ENCODE measurements at regions not wholly inside any gene's neighbourhood (a gene's known extent, or its start where the extent isn't known, plus 50 kb on each side); places are given as distances from the start of the nearest gene placed in this dataset.

DNA sequence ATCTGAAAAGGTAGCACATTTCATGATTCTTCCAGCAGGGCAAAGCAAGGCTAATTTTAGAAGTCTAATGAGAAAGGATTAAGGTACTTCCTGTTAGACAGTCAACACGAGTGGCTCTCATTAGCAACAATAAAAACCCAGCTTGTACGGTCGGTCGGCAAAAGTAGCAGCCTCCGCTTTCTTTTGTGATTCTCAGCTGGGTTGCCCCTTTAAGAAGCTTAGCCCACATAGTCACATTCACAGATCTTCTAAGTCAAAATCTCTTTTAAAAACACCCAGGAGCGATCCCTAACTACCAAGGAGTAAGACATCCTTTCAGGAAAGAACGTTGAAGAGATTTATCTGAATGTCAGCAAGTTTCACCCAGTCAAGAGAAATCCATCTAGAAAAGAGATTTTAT, 684.8 kb downstream of the DIAPH3 start:
- Histone ChIP-seq H3K9ac (ENCODE audit: low read length) (no peak overlapping the region), H3K9me2 (replicated peaks; ENCODE audit: insufficient read depth, low read length) (no peaks in the 10 kb centered on the region), H3K36me3 (ENCODE audit: insufficient read depth, low read length) (no peaks in the 10 kb centered on the region), H3K79me2 (ENCODE audit: low read length) (no peaks in the 10 kb centered on the region), H3K27me3 (ENCODE audit: low read length) (no peaks in the 10 kb centered on the region), H3K27ac (ENCODE audit: low read length) (no peak overlapping the region), H3K4me1 (ENCODE audit: low read length) (no peaks in the 10 kb centered on the region), H4K20me1 (ENCODE audit: insufficient read depth, low read depth, low read length) (no peaks in the 10 kb centered on the region), H3K4me2 (ENCODE audit: low read depth, low read length, poor library complexity, severe bottlenecking) (no peak overlapping the region), H2AFZ (ENCODE audit: low read length) (no peak overlapping the region), H3K9me3 (ENCODE audit: low read length) (no peaks in the 10 kb centered on the region), H3K4me3 (ENCODE audit: low read length) (no peak overlapping the region)
- no peak for DNase-seq

DNA sequence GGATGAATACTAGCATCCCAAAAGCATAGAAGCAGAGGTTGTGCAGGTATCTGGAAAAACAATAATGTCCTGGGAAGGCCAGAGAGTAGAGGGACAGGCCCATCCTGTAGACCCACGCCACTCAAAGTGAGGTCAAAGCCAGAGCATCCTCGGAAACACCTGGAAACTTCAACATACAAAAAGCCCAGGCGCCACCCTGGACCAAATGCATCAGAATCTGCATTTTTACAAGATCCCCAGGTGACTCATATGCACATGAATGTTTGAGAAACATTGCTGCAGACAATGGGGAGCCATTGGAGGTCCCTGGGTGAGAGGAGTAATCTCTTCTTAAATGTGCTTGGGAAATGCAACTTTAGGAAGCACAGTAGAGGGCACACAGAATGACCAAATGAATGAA, 684.1 kb downstream of the DIAPH3 start:
- Histone ChIP-seq H4K20me1 (ENCODE audit: insufficient read depth, low read depth, low read length) (no peaks in the 10 kb centered on the region), H3K27me3 (ENCODE audit: low read length) (no peaks in the 10 kb centered on the region), H3K9me2 (replicated peaks; ENCODE audit: insufficient read depth, low read length) (no peaks in the 10 kb centered on the region), H3K79me2 (ENCODE audit: low read length) (no peaks in the 10 kb centered on the region), H3K27ac (ENCODE audit: low read length) (no peak overlapping the region), H3K4me1 (ENCODE audit: low read length) (no peaks in the 10 kb centered on the region), H3K4me3 (ENCODE audit: low read length) (no peak overlapping the region), H3K4me2 (ENCODE audit: low read depth, low read length, poor library complexity, severe bottlenecking) (no peak overlapping the region), H3K9ac (ENCODE audit: low read length) (no peak overlapping the region), H3K9me3 (ENCODE audit: low read length) (no peaks in the 10 kb centered on the region), H2AFZ (ENCODE audit: low read length) (no peak overlapping the region), H3K36me3 (ENCODE audit: insufficient read depth, low read length) (no peaks in the 10 kb centered on the region)
- DNase-seq, result no peak

DNA sequence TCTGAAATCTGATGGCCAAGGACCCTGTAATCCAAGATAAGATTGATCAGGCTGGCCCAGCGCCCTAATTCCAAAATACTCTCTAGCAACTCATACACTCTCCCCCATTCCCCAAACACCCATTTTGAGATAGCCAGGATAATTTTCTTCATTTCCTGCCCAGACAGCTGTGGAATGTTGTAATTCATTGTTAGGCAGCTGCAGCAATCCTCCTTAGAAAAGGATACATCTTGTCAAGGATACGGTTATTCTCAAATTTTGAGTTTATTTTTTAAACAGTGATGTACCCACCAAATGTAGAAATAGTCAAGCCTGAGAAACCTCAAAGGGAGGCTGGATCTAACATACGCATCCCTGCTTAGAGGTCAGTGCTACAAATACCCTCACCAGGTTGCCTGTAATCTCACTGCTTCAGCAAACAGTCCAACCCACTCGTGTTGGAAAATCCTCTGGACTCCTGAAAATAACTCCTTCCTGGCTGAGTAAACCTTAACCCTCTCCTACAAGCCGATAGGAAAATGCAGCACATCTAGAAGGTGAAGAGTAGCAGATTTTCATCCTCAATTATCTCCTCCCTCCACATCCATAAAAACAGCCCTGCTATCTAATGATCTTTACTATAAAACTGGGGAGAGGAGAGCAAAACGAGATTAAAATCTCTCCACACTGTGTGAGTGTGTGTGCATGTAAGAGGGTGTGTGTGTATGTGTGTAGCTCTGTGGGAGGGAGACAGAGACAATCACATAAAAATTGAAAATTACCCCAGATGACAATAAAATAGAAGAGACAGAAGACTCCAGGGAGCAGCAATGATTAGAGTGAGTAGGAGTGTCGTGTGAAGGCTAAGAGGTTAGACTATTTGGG, 683.1 kb downstream of the DIAPH3 start:
- Histone ChIP-seq H3K27me3 (ENCODE audit: low read length) (no peaks in the 10 kb centered on the region), H3K79me2 (ENCODE audit: low read length) (no peaks in the 10 kb centered on the region), H3K27ac (ENCODE audit: low read length) (no peak overlapping the region), H3K9me3 (ENCODE audit: low read length) (no peaks in the 10 kb centered on the region), H3K4me2 (ENCODE audit: low read depth, low read length, poor library complexity, severe bottlenecking) (no peak overlapping the region), H3K4me1 (ENCODE audit: low read length) (no peaks in the 10 kb centered on the region), H2AFZ (ENCODE audit: low read length) (no peak overlapping the region), H3K36me3 (ENCODE audit: insufficient read depth, low read length) (no peaks in the 10 kb centered on the region), H3K9me2 (replicated peaks; ENCODE audit: insufficient read depth, low read length) (no peaks in the 10 kb centered on the region), H4K20me1 (ENCODE audit: insufficient read depth, low read depth, low read length) (no peaks in the 10 kb centered on the region), H3K4me3 (ENCODE audit: low read length) (no peak overlapping the region), H3K9ac (ENCODE audit: low read length) (no peak overlapping the region)
- DNase-seq, result no peak

DNA sequence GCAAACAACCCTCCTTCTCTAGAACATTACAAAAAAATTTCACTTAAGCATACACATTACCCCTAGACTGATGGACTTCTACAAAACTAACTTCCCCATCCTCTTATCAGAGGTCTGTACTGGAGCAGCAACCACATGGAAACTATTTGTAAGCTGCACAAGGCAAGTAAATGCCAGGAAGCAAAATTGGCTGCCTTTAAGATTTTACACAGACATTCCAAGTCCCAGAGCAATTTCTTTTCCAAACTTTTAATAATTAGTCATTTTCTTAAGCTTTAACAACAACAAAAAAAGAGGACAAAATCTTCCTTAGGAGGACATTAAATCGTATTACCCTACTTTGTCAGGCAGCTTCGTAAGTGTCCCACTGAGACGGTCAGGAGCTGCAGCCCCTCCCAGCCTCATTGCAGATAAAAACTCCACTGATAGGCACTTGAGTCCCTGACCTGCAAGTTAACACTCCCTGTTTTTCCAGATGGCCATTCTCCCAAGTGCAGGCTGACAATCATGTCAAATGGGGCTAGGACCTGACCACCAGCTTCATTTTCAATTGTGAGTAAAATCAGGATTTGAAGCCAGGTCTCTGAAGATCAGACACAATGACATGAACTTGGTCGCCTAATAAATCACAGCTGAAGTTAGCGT, 680.1 kb downstream of the DIAPH3 start:
- no peaks in the 10 kb centered on the region for H3K27me3 ChIP-seq (ENCODE audit: low read length)
- no peak for DNase-seq
- H2AFZ ChIP-seq (ENCODE audit: low read length), result no peak overlapping the region
- no peaks in the 10 kb centered on the region for H3K36me3 ChIP-seq (ENCODE audit: insufficient read depth, low read length)
- no peaks in the 10 kb centered on the region for H3K9me3 ChIP-seq (ENCODE audit: low read length)
- no peaks in the 10 kb centered on the region for H4K20me1 ChIP-seq (ENCODE audit: insufficient read depth, low read depth, low read length)
- H3K27ac ChIP-seq (ENCODE audit: low read length), result no peak overlapping the region
- H3K4me3 ChIP-seq (ENCODE audit: low read length), result no peak overlapping the region
- no peaks in the 10 kb centered on the region for H3K4me1 ChIP-seq (ENCODE audit: low read length)
- H3K9ac ChIP-seq (ENCODE audit: low read length), result no peak overlapping the region
- H3K4me2 ChIP-seq (ENCODE audit: low read depth, low read length, poor library complexity, severe bottlenecking), result no peak overlapping the region
- no peaks in the 10 kb centered on the region for H3K9me2 ChIP-seq (replicated peaks; ENCODE audit: insufficient read depth, low read length)
- no peaks in the 10 kb centered on the region for H3K79me2 ChIP-seq (ENCODE audit: low read length)

DNA sequence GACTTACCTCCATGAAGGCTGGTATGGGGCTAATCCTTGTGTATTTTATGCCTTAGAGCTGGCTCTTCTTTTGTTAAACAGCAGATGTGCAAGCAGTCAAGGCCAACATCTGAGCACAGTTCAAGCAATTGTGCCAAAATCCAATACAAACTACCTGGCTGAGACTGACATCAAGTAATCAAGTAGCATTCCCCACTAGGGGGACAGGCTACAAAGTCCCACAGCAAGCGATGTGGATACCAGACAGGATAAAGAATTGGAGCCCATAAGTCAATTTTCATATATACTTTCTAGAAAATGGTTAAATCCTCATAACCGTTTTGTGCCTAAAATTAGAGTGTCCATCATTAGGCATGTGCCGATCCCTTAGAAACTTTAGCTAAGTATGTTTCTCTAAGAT, 675.8 kb downstream of the DIAPH3 start:
- Histone ChIP-seq H3K36me3 (ENCODE audit: insufficient read depth, low read length) (no peaks in the 10 kb centered on the region), H3K9me2 (replicated peaks; ENCODE audit: insufficient read depth, low read length) (no peaks in the 10 kb centered on the region), H3K4me2 (ENCODE audit: low read depth, low read length, poor library complexity, severe bottlenecking) (no peak overlapping the region), H3K9me3 (ENCODE audit: low read length) (no peaks in the 10 kb centered on the region), H4K20me1 (ENCODE audit: insufficient read depth, low read depth, low read length) (no peaks in the 10 kb centered on the region), H3K4me1 (ENCODE audit: low read length) (no peaks in the 10 kb centered on the region), H3K27ac (ENCODE audit: low read length) (no peak overlapping the region), H3K9ac (ENCODE audit: low read length) (no peak overlapping the region), H3K79me2 (ENCODE audit: low read length) (no peaks in the 10 kb centered on the region), H3K27me3 (ENCODE audit: low read length) (no peaks in the 10 kb centered on the region), H3K4me3 (ENCODE audit: low read length) (no peak overlapping the region), H2AFZ (ENCODE audit: low read length) (no peak overlapping the region)
- no peak for DNase-seq

DNA sequence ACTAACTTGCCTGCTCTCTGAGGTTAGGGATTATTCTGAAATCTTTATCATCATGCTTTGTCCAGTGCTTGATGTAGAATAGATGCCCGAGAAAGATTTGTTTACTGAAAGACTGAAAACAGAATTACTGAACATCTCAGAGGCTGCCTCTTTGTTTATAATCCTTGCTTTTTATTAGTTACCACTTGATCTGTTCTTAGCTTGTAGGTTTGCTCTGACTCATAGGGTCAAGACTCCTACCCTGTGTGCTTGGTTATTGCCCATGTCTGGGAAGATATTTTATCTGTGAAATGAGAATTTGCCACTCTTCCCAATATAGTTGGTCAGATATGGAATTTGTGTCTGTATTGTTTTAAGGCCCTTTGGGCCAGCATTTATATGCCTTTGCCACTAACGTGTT, 675.3 kb downstream of the DIAPH3 start:
- no peaks in the 10 kb centered on the region for H3K9me3 ChIP-seq (ENCODE audit: low read length)
- no peaks in the 10 kb centered on the region for H3K9me2 ChIP-seq (replicated peaks; ENCODE audit: insufficient read depth, low read length)
- H3K9ac ChIP-seq (ENCODE audit: low read length), result no peak overlapping the region
- no peaks in the 10 kb centered on the region for H3K4me1 ChIP-seq (ENCODE audit: low read length)
- H3K27me3 ChIP-seq (ENCODE audit: low read length), result no peaks in the 10 kb centered on the region
- H3K36me3 ChIP-seq (ENCODE audit: insufficient read depth, low read length), result no peaks in the 10 kb centered on the region
- no peak for DNase-seq
- H3K27ac ChIP-seq (ENCODE audit: low read length), result no peak overlapping the region
- no peak overlapping the region for H2AFZ ChIP-seq (ENCODE audit: low read length)
- H3K79me2 ChIP-seq (ENCODE audit: low read length), result no peaks in the 10 kb centered on the region
- H3K4me2 ChIP-seq (ENCODE audit: low read depth, low read length, poor library complexity, severe bottlenecking), result no peak overlapping the region
- H4K20me1 ChIP-seq (ENCODE audit: insufficient read depth, low read depth, low read length), result no peaks in the 10 kb centered on the region
- no peak overlapping the region for H3K4me3 ChIP-seq (ENCODE audit: low read length)

DNA sequence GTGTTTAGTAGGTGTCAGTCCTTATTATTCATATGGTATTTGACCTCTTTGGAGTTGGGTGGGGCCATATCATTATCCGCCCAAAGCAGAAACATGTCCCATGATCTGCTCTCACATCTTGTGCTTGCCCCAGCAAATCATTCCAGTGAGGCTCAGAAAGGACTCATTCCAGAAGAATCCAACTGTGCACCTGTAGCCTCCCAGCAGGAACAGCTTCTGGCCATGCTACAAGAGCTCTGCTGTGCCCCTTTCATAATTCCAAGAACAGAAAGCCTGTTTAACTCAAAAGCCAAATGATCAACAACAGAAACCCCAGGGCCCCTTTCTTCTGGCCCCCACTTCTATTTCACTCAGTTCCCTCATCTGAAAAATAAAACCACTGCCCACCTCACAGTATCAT, 673.1 kb downstream of the DIAPH3 start:
- Histone ChIP-seq H3K4me2 (ENCODE audit: low read depth, low read length, poor library complexity, severe bottlenecking) (no peak overlapping the region), H3K9me2 (replicated peaks; ENCODE audit: insufficient read depth, low read length) (no peaks in the 10 kb centered on the region), H4K20me1 (ENCODE audit: insufficient read depth, low read depth, low read length) (no peaks in the 10 kb centered on the region), H3K36me3 (ENCODE audit: insufficient read depth, low read length) (no peaks in the 10 kb centered on the region), H3K79me2 (ENCODE audit: low read length) (no peaks in the 10 kb centered on the region), H3K4me3 (ENCODE audit: low read length) (no peak overlapping the region), H3K27ac (ENCODE audit: low read length) (no peak overlapping the region), H2AFZ (ENCODE audit: low read length) (no peak overlapping the region), H3K4me1 (ENCODE audit: low read length) (no peaks in the 10 kb centered on the region), H3K9ac (ENCODE audit: low read length) (no peak overlapping the region), H3K27me3 (ENCODE audit: low read length) (no peaks in the 10 kb centered on the region), H3K9me3 (ENCODE audit: low read length) (no peaks in the 10 kb centered on the region)
- no peak for DNase-seq

DNA sequence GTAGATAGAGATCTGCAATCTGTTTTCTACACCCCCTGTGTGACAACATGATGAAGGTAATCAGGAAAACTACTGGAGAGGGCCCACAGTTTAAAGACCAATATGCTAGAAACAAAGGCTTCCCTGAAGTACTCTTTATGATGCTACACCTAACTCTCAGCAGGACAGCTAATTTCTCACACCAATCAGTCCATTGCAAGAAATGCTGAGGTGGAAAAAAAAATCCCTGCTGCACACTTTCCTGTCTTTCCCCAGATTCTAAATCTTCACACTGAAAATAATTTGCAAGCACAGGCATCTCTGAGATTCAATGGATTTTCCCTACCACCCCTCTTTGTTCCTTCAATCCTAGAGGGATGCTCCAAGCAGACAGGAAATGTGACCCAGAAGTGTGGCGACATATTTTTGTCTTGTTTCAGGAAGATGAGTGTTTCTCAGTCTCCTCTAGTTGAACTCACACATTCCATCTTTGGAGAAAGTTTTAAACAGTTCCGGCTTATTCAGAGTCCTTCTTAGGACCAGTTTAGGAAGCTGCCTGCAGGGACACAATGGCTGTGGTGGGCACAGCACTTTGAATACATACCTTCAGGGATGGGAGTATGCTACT, 671.6 kb downstream of the DIAPH3 start:
- no peak overlapping the region for H3K4me3 ChIP-seq (ENCODE audit: low read length)
- H3K36me3 ChIP-seq (ENCODE audit: insufficient read depth, low read length), result no peaks in the 10 kb centered on the region
- H3K27me3 ChIP-seq (ENCODE audit: low read length), result no peaks in the 10 kb centered on the region
- DNase-seq, result no peak
- H3K4me2 ChIP-seq (ENCODE audit: low read depth, low read length, poor library complexity, severe bottlenecking), result no peak overlapping the region
- no peak overlapping the region for H2AFZ ChIP-seq (ENCODE audit: low read length)
- H3K9ac ChIP-seq (ENCODE audit: low read length), result no peak overlapping the region
- no peaks in the 10 kb centered on the region for H3K9me3 ChIP-seq (ENCODE audit: low read length)
- no peak overlapping the region for H3K27ac ChIP-seq (ENCODE audit: low read length)
- no peaks in the 10 kb centered on the region for H3K9me2 ChIP-seq (replicated peaks; ENCODE audit: insufficient read depth, low read length)
- no peaks in the 10 kb centered on the region for H4K20me1 ChIP-seq (ENCODE audit: insufficient read depth, low read depth, low read length)
- no peaks in the 10 kb centered on the region for H3K79me2 ChIP-seq (ENCODE audit: low read length)
- no peaks in the 10 kb centered on the region for H3K4me1 ChIP-seq (ENCODE audit: low read length)
